Neural progenitor cell (in vitro differentiated cells): ENCODE measurements at regions not wholly inside any gene's neighbourhood (a gene's known extent, or its start where the extent isn't known, plus 50 kb on each side); places are given as distances from the start of the nearest gene placed in this dataset.

ENCODE experiments used
- DNase-seq: peaks from one replicate; pipeline ENCODE4 v3.0.0-alpha.2; 2016; ENCODE audit warnings: low spot score
- H2AFZ ChIP-seq: fragments of 200-600 bp; sonication (generic); replicated peaks from 2 replicates; pipeline ENCODE4 v1.6.1; 2016; ENCODE audit warnings: antibody characterized with exemption
- H3F3A ChIP-seq: fragments of 200-600 bp; sonication (generic); 2 replicates; pipeline ENCODE4 v1.6.1; 2016; ENCODE audit warnings: antibody characterized with exemption, low read depth
- H3K27ac ChIP-seq: fragments of 200-600 bp; sonication (generic); 2 replicates; pipeline ENCODE4 v1.5.1; 2016; ENCODE audit warnings: mild to moderate bottlenecking
- H3K27me3 ChIP-seq: fragments of 200-600 bp; sonication (generic); 2 replicates; pipeline ENCODE4 v1.6.1; 2016; ENCODE audit warnings: mild to moderate bottlenecking, moderate library complexity
- H3K36me3 ChIP-seq: fragments of 200-600 bp; sonication (generic); 2 replicates; pipeline ENCODE4 v1.5.1; 2016
- H3K4me1 ChIP-seq: fragments of 200-600 bp; sonication (generic); 2 replicates; pipeline ENCODE4 v1.6.1; 2016; ENCODE audit warnings: mixed run types
- H3K4me2 ChIP-seq: fragments of 200-600 bp; sonication (generic); 2 replicates; pipeline ENCODE4 v1.6.1; 2016
- H3K4me3 ChIP-seq: fragments of 200-600 bp; sonication (generic); 2 replicates; pipeline ENCODE4 v1.5.1; 2016
- H3K79me2 ChIP-seq: fragments of 200-600 bp; sonication (generic); 2 replicates; pipeline ENCODE4 v1.6.1; 2016; ENCODE audit warnings: low read depth
- H3K9ac ChIP-seq: fragments of 200-600 bp; sonication (generic); 2 replicates; pipeline ENCODE4 v1.6.1; 2016
- H3K9me3 ChIP-seq: fragments of 200-600 bp; sonication (generic); 2 replicates; pipeline ENCODE4 v1.5.1; 2016; ENCODE audit warnings: low read depth
- H4K20me1 ChIP-seq: fragments of 200-600 bp; sonication (generic); 2 replicates; pipeline ENCODE4 v1.6.1; 2016; ENCODE audit warnings: low read depth
- H3K27ac Mint-ChIP-seq: 3 replicates; pipeline ENCODE4 v1.8.0; 2021; ENCODE audit warnings: mixed read lengths
- H3K27me3 Mint-ChIP-seq: 2 replicates; pipeline ENCODE4 v1.8.0; 2022; ENCODE audit warnings: low read depth, mild to moderate bottlenecking, inconsistent platforms, moderate library complexity, mixed read lengths; ENCODE audit not compliant: insufficient read depth
- H3K36me3 Mint-ChIP-seq: 3 replicates; pipeline ENCODE4 v1.8.0; 2021; ENCODE audit warnings: mixed read lengths
- H3K4me1 Mint-ChIP-seq: 3 replicates; pipeline ENCODE4 v1.8.0; 2021; ENCODE audit warnings: mixed read lengths
- H3K4me3 Mint-ChIP-seq: 3 replicates; pipeline ENCODE4 v1.8.0; 2021; ENCODE audit warnings: mild to moderate bottlenecking, moderate library complexity, mixed read lengths
- H3K9me3 Mint-ChIP-seq: 3 replicates; pipeline ENCODE4 v1.8.0; 2020; ENCODE audit warnings: mixed read lengths
- EZH2 ChIP-seq: fragments of 200-600 bp; sonication (generic); IDR thresholded peaks from 2 replicates; pipeline ENCODE4 v1.6.1; 2017; ENCODE audit warnings: antibody characterized with exemption, mild to moderate bottlenecking, moderate library complexity
- EZH2phosphoT487 ChIP-seq: fragments of 200-600 bp; sonication (generic); IDR thresholded peaks from 2 replicates; pipeline ENCODE4 v1.6.1; 2017; ENCODE audit warnings: antibody characterized with exemption
- TF ChIP-seq, protein P1 (sequence below): fragments of 200-600 bp; sonication (generic); IDR thresholded peaks from 2 replicates; pipeline ENCODE4 v1.5.1; 2017; ENCODE audit warnings: antibody characterized with exemption, mild to moderate bottlenecking

DNA sequence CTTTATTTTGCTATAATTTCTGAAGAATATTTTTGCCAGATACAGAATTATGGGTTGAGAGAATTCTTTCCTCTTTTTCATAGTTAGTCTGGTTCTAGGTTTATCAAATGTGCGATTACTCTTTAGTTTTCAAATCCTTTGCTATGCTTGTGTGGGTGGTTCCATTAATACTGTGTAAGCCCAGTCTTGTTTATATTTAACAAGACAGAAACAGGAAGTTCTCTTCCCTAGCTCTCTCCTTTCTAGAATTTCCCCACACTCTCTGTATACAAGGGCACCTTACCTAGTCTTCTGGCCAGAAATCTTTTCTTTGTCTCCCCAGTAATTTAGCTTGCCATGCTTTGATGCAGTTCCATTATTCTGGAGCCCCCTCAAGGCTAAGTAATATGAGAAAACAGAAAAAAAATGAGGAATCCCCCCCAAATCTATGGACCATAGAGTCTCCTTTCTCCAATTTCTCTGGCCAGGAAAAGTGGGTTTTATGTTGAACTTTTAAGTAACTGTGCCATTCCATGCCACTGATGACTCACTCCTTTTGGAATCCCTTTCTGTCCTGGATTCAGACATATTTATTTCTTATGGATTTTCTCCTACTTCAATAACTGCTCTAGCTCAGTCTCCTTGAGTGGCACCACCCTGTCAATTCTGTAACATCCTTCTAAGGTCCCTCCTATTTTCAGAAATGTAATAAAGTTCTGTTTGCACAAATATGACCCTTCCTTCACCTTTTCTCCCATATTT lies 1714.1 kb downstream of the EFNA5 start:
- H3K9me3 ChIP-seq = no peaks in the 10 kb centered on the region
- H3K4me2 ChIP-seq = no peak overlapping the region
- no peaks in the 10 kb centered on the region for H3K79me2 ChIP-seq
- Mint-ChIP-seq H3K27me3 (no peaks in the 10 kb centered on the region), H3K4me3 (no peak overlapping the region), H3K9me3 (no peaks in the 10 kb centered on the region), H3K36me3 (no peaks in the 10 kb centered on the region), H3K27ac (no peak overlapping the region), H3K4me1 (no peaks in the 10 kb centered on the region)
- TF ChIP-seq EZH2phosphoT487 = no peak
- no peak for TF ChIP-seq EZH2
- TF ChIP-seq, protein P1, sequence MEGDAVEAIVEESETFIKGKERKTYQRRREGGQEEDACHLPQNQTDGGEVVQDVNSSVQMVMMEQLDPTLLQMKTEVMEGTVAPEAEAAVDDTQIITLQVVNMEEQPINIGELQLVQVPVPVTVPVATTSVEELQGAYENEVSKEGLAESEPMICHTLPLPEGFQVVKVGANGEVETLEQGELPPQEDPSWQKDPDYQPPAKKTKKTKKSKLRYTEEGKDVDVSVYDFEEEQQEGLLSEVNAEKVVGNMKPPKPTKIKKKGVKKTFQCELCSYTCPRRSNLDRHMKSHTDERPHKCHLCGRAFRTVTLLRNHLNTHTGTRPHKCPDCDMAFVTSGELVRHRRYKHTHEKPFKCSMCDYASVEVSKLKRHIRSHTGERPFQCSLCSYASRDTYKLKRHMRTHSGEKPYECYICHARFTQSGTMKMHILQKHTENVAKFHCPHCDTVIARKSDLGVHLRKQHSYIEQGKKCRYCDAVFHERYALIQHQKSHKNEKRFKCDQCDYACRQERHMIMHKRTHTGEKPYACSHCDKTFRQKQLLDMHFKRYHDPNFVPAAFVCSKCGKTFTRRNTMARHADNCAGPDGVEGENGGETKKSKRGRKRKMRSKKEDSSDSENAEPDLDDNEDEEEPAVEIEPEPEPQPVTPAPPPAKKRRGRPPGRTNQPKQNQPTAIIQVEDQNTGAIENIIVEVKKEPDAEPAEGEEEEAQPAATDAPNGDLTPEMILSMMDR = no peak
- no peak for DNase-seq
- no peak overlapping the region for H3K27ac ChIP-seq
- no peaks in the 10 kb centered on the region for H4K20me1 ChIP-seq
- no peak overlapping the region for H3K9ac ChIP-seq
- H3K4me3 ChIP-seq = no peak overlapping the region
- no peaks in the 10 kb centered on the region for H3K4me1 ChIP-seq
- no peaks in the 10 kb centered on the region for H3K27me3 ChIP-seq
- peak overlapping the region; percentile 28 for H2AFZ ChIP-seq
- H3F3A ChIP-seq = no peaks in the 10 kb centered on the region
- no peaks in the 10 kb centered on the region for H3K36me3 ChIP-seq

DNA sequence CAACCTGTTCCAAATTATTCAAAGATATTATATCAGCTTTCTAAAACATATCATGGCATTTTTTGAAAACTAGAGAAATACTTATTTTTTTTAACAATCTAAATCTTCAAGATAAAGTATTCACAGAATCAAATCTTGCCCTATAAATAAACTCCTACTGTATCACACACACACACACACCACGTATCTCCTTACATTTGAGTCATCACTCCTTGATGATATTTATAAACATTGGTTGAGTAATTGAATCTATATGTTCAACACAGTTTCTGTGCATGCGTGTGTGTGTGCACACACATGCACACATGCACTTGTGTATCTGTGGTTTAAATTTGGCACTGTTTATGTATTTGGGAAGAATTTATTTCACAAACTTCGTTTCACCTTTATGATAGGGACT lies 1716.4 kb downstream of the EFNA5 start:
- Mint-ChIP-seq H3K4me3 (no peak overlapping the region), H3K9me3 (no peaks in the 10 kb centered on the region), H3K27ac (no peak overlapping the region), H3K36me3 (no peaks in the 10 kb centered on the region), H3K27me3 (no peaks in the 10 kb centered on the region), H3K4me1 (no peaks in the 10 kb centered on the region)
- TF ChIP-seq EZH2phosphoT487 = no peak
- TF ChIP-seq, protein P1 = no peak
- no peak for TF ChIP-seq EZH2
- no peak overlapping the region for H3K4me3 ChIP-seq
- H3K27ac ChIP-seq = no peak overlapping the region
- DNase-seq = no peak
- H3K4me2 ChIP-seq = no peak overlapping the region
- no peaks in the 10 kb centered on the region for H3K27me3 ChIP-seq
- no peaks in the 10 kb centered on the region for H3K79me2 ChIP-seq
- no peaks in the 10 kb centered on the region for H3K36me3 ChIP-seq
- H3K4me1 ChIP-seq = no peaks in the 10 kb centered on the region
- H3F3A ChIP-seq = no peaks in the 10 kb centered on the region
- no peaks in the 10 kb centered on the region for H4K20me1 ChIP-seq
- H2AFZ ChIP-seq = no peak overlapping the region
- H3K9ac ChIP-seq = no peak overlapping the region
- H3K9me3 ChIP-seq = no peaks in the 10 kb centered on the region

DNA sequence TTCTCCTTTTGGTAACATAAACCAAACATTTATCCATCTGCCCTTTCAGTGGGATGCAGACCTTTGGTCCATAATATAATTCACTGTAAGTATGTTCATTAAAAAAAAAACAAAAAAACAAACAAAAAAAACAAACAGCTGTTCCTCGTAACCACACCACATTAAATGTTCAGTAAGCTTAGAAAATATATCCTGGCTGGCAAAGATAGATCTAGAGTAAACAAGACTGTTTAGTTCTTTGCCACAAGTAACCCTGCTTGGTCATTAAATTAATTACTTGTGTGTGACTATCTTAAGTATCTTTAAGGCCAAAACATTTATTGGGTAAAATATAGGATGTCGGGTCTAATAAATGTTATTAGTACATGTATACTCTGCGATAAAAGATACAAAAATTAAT lies 1717.1 kb downstream of the EFNA5 start:
- Histone ChIP-seq H3K79me2 (no peaks in the 10 kb centered on the region), H3K9ac (no peak overlapping the region), H3K36me3 (no peaks in the 10 kb centered on the region), H3F3A (no peaks in the 10 kb centered on the region), H3K27ac (no peak overlapping the region), H4K20me1 (no peaks in the 10 kb centered on the region), H3K4me3 (no peak overlapping the region), H3K9me3 (no peaks in the 10 kb centered on the region), H3K27me3 (no peaks in the 10 kb centered on the region), H3K4me1 (no peaks in the 10 kb centered on the region), H3K4me2 (no peak overlapping the region), H2AFZ (no peak overlapping the region)
- Mint-ChIP-seq H3K9me3 (no peaks in the 10 kb centered on the region), H3K27me3 (no peaks in the 10 kb centered on the region), H3K27ac (no peak overlapping the region), H3K36me3 (no peaks in the 10 kb centered on the region), H3K4me3 (no peak overlapping the region), H3K4me1 (no peaks in the 10 kb centered on the region)
- no peak for DNase-seq
- TF ChIP-seq EZH2 = no peak
- TF ChIP-seq, protein P1 = no peak
- TF ChIP-seq EZH2phosphoT487 = no peak
